ENCODE measurements at regions not wholly inside any gene's neighbourhood (a gene's known extent, or its start where the extent isn't known, plus 50 kb on each side); places are given as distances from the start of the nearest gene placed in this dataset.

GRCh38 chr7:117929237-117929636 lies 56.0 kb upstream of the CTTNBP2 start:
- peaks cover 0 to 6% (median 2%) of the 10 kb centered on the region in 9 donors for H3K9me3 Mint-ChIP-seq
- H3K4me3 Mint-ChIP-seq = no peak overlapping the region
- POLR2A ChIA-PET = no interaction called here
- no peaks in the 10 kb centered on the region for H3K4me1 Mint-ChIP-seq
- ATAC-seq = no peak
- no peak overlapping the region for H3K27ac Mint-ChIP-seq
- peaks cover 0 to 4% (median 0%) of the 10 kb centered on the region in 5 donors for H3K27me3 Mint-ChIP-seq
- H3K36me3 Mint-ChIP-seq = no peaks in the 10 kb centered on the region
- DNase-seq = no peak

DNA sequence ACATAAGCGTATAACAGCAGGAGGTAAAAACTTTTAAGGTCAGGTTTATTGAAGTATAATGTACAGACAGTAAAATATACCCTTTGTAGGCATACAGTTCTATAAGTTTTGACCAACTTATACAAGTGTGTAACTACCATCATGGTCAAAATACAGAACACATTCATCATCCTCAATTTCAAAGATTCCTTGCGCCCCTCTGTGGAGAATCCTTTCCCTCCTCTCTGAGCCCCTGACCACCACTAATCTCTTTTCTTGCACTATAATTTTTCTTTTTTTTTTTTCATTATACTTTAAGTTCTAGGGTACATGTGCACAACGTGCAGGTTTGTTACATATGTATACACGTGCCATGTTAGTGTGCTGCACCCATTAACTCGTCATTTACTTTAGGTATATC lies 58.1 kb upstream of the CTTNBP2 start:
- POLR2A ChIA-PET = no interaction called here
- ATAC-seq = no peak
- peaks cover 0 to 4% (median 0%) of the 10 kb centered on the region in 5 donors for H3K27me3 Mint-ChIP-seq
- H3K4me1 Mint-ChIP-seq = no peaks in the 10 kb centered on the region
- DNase-seq = no peak
- no peaks in the 10 kb centered on the region for H3K36me3 Mint-ChIP-seq
- no peak overlapping the region for H3K4me3 Mint-ChIP-seq
- no peak overlapping the region for H3K27ac Mint-ChIP-seq
- H3K9me3 Mint-ChIP-seq = peaks cover 0 to 6% (median 2%) of the 10 kb centered on the region in 9 donors

DNA sequence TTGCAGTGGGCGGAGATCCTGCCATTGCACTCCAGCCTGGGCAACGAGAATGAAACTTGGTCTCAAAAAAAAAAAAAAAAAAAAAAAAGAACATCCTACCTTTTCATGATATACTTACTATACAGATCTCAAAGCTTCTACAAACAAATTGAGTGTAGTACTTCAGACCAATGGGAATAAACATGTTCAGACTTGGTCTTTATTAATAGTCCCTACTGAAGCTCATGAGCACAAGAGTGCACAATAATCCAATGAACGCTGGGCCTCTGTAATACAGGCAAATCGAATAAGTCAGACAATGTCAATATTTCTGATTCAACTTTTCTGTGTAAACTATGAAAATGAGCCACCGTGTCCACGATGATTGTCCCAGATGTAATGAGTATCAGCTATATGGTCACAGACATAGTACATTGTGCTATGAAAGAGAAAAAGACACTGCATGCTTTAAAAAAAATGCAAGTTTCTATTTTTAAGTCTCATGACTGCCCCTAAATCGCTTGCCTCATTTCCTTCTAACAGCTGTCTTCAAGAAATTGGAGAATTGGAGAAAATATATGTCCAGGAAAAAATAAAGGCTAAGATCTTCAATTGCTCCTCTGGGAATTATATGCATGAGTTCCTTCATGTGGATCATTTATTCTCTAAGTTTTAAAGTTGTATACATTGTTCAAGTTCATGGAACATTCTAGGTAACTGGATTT lies 64.0 kb upstream of the CTTNBP2 start:
- Mint-ChIP-seq H3K36me3 (no peaks in the 10 kb centered on the region), H3K4me3 (no peak overlapping the region), H3K9me3 (peaks cover 0 to 7% (median 2%) of the 10 kb centered on the region in 9 donors), H3K27me3 (peaks cover 0 to 5% (median 3%) of the 10 kb centered on the region in 5 donors), H3K4me1 (no peaks in the 10 kb centered on the region), H3K27ac (no peak overlapping the region)
- no peak for ATAC-seq
- DNase-seq = no peak
- POLR2A ChIA-PET = no interaction called here

- Mint-ChIP-seq H3K36me3 (no peaks in the 10 kb centered on the region), H3K4me1 (no peaks in the 10 kb centered on the region), H3K27me3 (peaks cover 0 to 5% (median 0%) of the 10 kb centered on the region in 5 donors), H3K9me3 (peaks cover 0 to 7% (median 2%) of the 10 kb centered on the region in 9 donors), H3K4me3 (no peak overlapping the region), H3K27ac (no peak overlapping the region)
- ATAC-seq = no peak
- POLR2A ChIA-PET = no interaction called here
- no peak for DNase-seq
These were observed 64.7 kb upstream of the CTTNBP2 start for GRCh38 chr7:117937753-117938483.

GRCh38 chr7:117941138-117941810 lies 68.0 kb upstream of the CTTNBP2 start:
- Mint-ChIP-seq H3K27me3 (peaks cover 0 to 4% (median 0%) of the 10 kb centered on the region in 5 donors), H3K36me3 (no peaks in the 10 kb centered on the region), H3K9me3 (peaks cover 0 to 5% (median 0%) of the 10 kb centered on the region in 9 donors), H3K27ac (no peak overlapping the region), H3K4me3 (no peak overlapping the region), H3K4me1 (no peaks in the 10 kb centered on the region)
- POLR2A ChIA-PET = no interaction called here
- ATAC-seq (no peak), DNase-seq (no peak)

DNA sequence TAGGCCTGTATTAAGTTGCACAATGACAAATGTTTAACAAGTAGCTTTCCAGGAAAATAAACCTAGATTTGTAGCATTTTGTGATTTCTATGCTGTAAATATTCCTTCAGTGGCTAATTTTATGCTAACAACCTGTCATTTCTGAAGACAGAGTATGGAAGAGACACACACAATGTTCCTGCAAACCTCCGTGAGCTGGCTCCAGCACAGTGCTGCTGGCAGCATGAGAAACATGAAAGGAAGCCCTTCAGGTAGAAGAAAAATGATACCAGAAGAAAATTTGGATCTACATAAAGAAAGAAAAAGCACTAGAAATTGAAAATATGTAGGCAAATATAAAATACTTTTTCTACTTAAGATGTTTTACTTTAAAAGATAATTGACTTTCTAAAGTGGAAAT lies 69.5 kb upstream of the CTTNBP2 start:
- POLR2A ChIA-PET = no interaction called here
- Mint-ChIP-seq H3K4me1 (no peaks in the 10 kb centered on the region), H3K36me3 (no peaks in the 10 kb centered on the region), H3K27me3 (peaks cover 0 to 2% (median 0%) of the 10 kb centered on the region in 5 donors), H3K9me3 (peaks cover 0 to 4% (median 0%) of the 10 kb centered on the region in 9 donors), H3K4me3 (no peak overlapping the region), H3K27ac (no peak overlapping the region)
- DNase-seq = no peak
- no peak for ATAC-seq

DNA sequence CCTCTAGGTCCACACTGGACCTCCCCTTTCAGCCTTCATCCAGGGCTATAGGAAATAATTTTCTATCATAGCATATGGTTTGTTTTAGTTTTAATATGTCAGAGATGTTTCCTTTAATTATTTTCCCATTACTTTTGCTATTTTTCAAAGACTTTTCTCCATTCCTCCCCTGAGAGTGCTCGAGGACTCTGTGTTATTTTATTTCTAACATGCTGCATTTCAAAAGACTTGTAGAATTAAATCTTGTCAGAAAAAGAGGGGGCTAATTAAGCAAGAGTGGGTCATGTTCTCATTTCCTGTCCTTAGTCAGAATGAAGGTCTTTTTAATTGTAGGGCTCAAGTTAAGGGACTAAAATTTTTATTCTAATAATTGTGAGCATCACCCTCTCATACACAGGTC lies 71.6 kb upstream of the CTTNBP2 start:
- Mint-ChIP-seq H3K27ac (no peak overlapping the region), H3K36me3 (no peaks in the 10 kb centered on the region), H3K4me3 (no peak overlapping the region), H3K9me3 (peaks cover 0 to 4% (median 0%) of the 10 kb centered on the region in 9 donors), H3K4me1 (no peaks in the 10 kb centered on the region), H3K27me3 (no peaks in the 10 kb centered on the region)
- DNase-seq (no peak), ATAC-seq (no peak)
- POLR2A ChIA-PET = no interaction called here

DNA sequence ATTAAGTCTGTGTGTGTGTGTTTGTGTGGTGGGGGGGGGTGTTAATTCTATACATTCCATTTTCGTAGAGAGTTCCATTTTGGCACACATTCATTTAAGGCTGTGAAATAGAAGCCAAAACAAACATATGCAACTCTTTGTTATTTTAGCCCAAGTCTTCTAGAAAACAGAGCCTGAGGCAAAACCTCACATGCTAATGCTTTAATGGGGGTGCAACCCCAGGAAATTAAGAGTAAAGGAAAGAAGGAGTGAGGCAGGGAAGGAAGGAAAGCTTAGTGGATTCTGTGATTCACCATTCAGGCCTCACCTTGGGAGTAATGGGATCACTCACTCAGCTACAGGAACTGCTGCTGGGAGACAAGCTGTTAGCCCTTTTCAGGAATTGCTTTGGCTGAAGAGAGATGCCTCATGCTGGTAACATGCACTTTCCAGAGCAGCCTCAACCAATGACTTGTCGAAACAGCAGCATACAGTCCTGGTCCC lies 73.0 kb upstream of the CTTNBP2 start:
- H3K4me3 Mint-ChIP-seq = no peak overlapping the region
- peaks cover 0 to 2% (median 0%) of the 10 kb centered on the region in 5 donors for H3K27me3 Mint-ChIP-seq
- ATAC-seq = no peak
- H3K27ac Mint-ChIP-seq = no peak overlapping the region
- DNase-seq = no peak
- POLR2A ChIA-PET = no interaction called here
- H3K4me1 Mint-ChIP-seq = no peaks in the 10 kb centered on the region
- no peaks in the 10 kb centered on the region for H3K36me3 Mint-ChIP-seq
- H3K9me3 Mint-ChIP-seq = no peaks in the 10 kb centered on the region

GRCh38 chr7:117949232-117949631 lies 76.0 kb upstream of the CTTNBP2 start:
- Mint-ChIP-seq H3K36me3 (no peaks in the 10 kb centered on the region), H3K27ac (no peak overlapping the region), H3K9me3 (peaks cover 0 to 7% (median 0%) of the 10 kb centered on the region in 9 donors), H3K27me3 (peaks cover 0 to 4% (median 0%) of the 10 kb centered on the region in 5 donors), H3K4me3 (no peak overlapping the region), H3K4me1 (no peaks in the 10 kb centered on the region)
- DNase-seq (no peak), ATAC-seq (no peak)
- POLR2A ChIA-PET = no interaction called here

- Mint-ChIP-seq H3K36me3 (no peaks in the 10 kb centered on the region), H3K4me1 (no peaks in the 10 kb centered on the region), H3K4me3 (no peak overlapping the region), H3K27me3 (peaks cover 0 to 4% (median 0%) of the 10 kb centered on the region in 5 donors), H3K9me3 (peaks cover 0 to 9% (median 0%) of the 10 kb centered on the region in 9 donors), H3K27ac (no peak overlapping the region)
- DNase-seq (no peak), ATAC-seq (no peak)
- POLR2A ChIA-PET = no interaction called here
These were observed 77.5 kb upstream of the CTTNBP2 start for GRCh38 chr7:117950601-117951260.

- H3K4me1 Mint-ChIP-seq = no peaks in the 10 kb centered on the region
- H3K36me3 Mint-ChIP-seq = no peaks in the 10 kb centered on the region
- peaks cover 0 to 4% (median 1%) of the 10 kb centered on the region in 5 donors for H3K27me3 Mint-ChIP-seq
- POLR2A ChIA-PET = no interaction called here
- H3K4me3 Mint-ChIP-seq = no peak overlapping the region
- no peak for DNase-seq
- H3K9me3 Mint-ChIP-seq = peaks cover 0 to 9% (median 0%) of the 10 kb centered on the region in 9 donors
- no peak overlapping the region for H3K27ac Mint-ChIP-seq
- ATAC-seq = no peak
These were observed 78.0 kb upstream of the CTTNBP2 start for GRCh38 chr7:117951285-117951684.

DNA sequence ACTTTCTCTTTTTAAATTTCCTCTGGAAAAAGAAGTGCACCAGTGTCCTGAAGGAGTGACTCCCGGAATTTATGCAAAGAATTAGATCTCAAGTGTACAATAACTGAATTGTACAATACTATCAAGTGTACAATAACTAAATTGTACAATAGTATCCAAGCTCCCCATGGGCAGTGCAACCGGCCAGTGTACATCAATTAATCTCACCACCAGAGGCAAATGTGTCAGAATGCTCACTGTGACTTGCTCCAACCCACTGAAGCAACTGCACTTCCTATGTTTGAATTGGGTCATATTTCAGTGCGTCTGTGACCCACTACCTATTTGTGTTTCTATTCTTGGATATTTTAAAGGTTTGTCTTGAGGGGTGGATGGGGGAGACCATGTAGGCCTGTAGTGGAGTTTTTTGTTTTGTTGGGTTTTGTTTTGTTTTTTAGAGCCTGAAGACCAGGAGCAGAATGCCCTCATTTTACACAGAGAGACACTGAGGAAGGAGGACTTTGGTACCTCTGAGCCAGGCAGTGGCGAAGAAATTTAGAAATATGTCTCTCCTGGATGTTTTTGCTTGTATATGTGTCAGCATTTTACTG lies 78.5 kb upstream of the CTTNBP2 start:
- Mint-ChIP-seq H3K4me3 (no peak overlapping the region), H3K9me3 (peaks cover 0 to 9% (median 0%) of the 10 kb centered on the region in 9 donors), H3K27ac (no peak overlapping the region), H3K36me3 (no peaks in the 10 kb centered on the region), H3K27me3 (peaks cover 0 to 9% (median 3%) of the 10 kb centered on the region in 5 donors), H3K4me1 (no peaks in the 10 kb centered on the region)
- ATAC-seq (no peak), DNase-seq (no peak)
- POLR2A ChIA-PET = no interaction called here

Data from naive thymus-derived CD8-positive, alpha-beta T cell (primary cell).